HL-60 (cell line): ENCODE measurements at regions not wholly inside any gene's neighbourhood (a gene's known extent, or its start where the extent isn't known, plus 50 kb on each side); places are given as distances from the start of the nearest gene placed in this dataset.
"Not testable (repeated sequence)": the region's sequence is repeated elsewhere in the genome, so short reads cannot be mapped to it uniquely, and the experiment has no call there.

Experiments used
- DNase-seq, 2 experiments: peaks; one replicate each; pipeline ENCODE4 v3.0.0-alpha.2; 2010 to 2020; ENCODE audit warnings: low read depth in 1 of 2, low spot score in 1 of 2
- H3K27ac ChIP-seq: fragments of 250-450 bp; sonication (Bioruptor Pico); replicated peaks from 2 replicates; pipeline ENCODE4 v1.5.1; 2020; ENCODE audit warnings: mild to moderate bottlenecking, moderate library complexity
- H3K27me3 ChIP-seq: fragments of 250-450 bp; sonication (Bioruptor Pico); 2 replicates; pipeline ENCODE4 v1.5.1; 2021; ENCODE audit warnings: mild to moderate bottlenecking, moderate library complexity; ENCODE audit not compliant: insufficient read depth, poor library complexity, severe bottlenecking
- H3K4me3 ChIP-seq: replicated peaks from 2 replicates; pipeline ENCODE4 v1.5.1; 2011; ENCODE audit warnings: mild to moderate bottlenecking, control low read depth, low read length; ENCODE audit not compliant: insufficient read depth
- GABPA ChIP-seq: IDR thresholded peaks from 2 replicates; pipeline ENCODE4 v1.6.1; 2012; ENCODE audit warnings: low read depth
- POLR2AphosphoS5 ChIP-seq: IDR thresholded peaks from 2 replicates; pipeline ENCODE4 v1.6.1; 2012; ENCODE audit warnings: low read depth
- SPI1 ChIP-seq: IDR thresholded peaks from 2 replicates; pipeline ENCODE4 v1.6.1; 2012; ENCODE audit warnings: low read depth, mild to moderate bottlenecking, borderline replicate concordance
- TF ChIP-seq, protein P1 (sequence below): IDR thresholded peaks from 2 replicates; pipeline ENCODE4 v1.6.1; 2012; ENCODE audit warnings: low read depth; ENCODE audit not compliant: insufficient replicate concordance
- TF ChIP-seq, protein P2 (sequence below): IDR thresholded peaks from one replicate; pipeline ENCODE4 v1.5.1; 2011; ENCODE audit warnings: low read length, control low read depth, inconsistent platforms; ENCODE audit not compliant: insufficient read depth

DNA sequence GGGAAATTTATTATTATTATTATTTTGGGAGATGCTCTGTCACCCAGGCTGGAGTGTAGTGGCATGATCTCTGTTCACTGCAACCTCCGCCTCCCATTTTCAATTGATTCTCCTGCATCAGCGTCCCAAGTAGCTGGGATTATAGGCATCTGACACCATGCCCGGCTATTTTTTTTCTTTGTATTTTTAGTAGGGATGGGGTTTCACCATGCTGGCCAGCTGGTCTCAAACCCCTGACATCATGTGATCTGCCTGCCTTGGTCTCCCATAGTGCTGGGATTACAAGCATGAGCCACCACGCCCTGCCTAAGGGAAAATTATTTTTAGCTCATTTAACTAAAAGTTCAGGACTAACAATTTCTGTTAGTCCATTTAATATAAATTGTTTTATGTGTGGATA lies 109.2 kb upstream of the SESTD1 start:
- no peaks in the 10 kb centered on the region for H3K27me3 ChIP-seq
- TF ChIP-seq, protein P1, sequence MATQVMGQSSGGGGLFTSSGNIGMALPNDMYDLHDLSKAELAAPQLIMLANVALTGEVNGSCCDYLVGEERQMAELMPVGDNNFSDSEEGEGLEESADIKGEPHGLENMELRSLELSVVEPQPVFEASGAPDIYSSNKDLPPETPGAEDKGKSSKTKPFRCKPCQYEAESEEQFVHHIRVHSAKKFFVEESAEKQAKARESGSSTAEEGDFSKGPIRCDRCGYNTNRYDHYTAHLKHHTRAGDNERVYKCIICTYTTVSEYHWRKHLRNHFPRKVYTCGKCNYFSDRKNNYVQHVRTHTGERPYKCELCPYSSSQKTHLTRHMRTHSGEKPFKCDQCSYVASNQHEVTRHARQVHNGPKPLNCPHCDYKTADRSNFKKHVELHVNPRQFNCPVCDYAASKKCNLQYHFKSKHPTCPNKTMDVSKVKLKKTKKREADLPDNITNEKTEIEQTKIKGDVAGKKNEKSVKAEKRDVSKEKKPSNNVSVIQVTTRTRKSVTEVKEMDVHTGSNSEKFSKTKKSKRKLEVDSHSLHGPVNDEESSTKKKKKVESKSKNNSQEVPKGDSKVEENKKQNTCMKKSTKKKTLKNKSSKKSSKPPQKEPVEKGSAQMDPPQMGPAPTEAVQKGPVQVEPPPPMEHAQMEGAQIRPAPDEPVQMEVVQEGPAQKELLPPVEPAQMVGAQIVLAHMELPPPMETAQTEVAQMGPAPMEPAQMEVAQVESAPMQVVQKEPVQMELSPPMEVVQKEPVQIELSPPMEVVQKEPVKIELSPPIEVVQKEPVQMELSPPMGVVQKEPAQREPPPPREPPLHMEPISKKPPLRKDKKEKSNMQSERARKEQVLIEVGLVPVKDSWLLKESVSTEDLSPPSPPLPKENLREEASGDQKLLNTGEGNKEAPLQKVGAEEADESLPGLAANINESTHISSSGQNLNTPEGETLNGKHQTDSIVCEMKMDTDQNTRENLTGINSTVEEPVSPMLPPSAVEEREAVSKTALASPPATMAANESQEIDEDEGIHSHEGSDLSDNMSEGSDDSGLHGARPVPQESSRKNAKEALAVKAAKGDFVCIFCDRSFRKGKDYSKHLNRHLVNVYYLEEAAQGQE: no peak
- DNase-seq: no peak
- H3K27ac ChIP-seq: no peak overlapping the region
- H3K4me3 ChIP-seq: no peak overlapping the region

DNA sequence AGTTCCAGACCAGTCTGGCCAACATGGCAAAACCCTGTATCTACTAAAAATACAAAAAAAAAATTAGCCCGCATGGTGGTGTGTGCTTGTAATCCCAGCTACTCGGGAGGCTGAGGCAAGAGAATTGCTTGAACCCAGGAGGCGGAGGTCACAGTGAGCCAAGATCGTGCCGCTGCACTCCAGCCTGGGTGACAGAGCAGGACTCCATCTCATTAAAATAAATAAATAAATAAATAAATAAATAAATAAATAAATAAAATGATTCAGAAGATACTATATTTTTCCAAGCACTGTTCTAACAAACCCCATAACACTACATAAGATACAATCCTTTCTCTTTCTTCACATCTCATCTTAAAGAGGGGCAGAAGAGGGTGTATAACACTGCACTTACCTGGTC lies 100.9 kb upstream of the SESTD1 start:
- DNase-seq, H3K4me3 ChIP-seq, H3K27me3 ChIP-seq, H3K27ac ChIP-seq: not testable (repeated sequence)

DNA sequence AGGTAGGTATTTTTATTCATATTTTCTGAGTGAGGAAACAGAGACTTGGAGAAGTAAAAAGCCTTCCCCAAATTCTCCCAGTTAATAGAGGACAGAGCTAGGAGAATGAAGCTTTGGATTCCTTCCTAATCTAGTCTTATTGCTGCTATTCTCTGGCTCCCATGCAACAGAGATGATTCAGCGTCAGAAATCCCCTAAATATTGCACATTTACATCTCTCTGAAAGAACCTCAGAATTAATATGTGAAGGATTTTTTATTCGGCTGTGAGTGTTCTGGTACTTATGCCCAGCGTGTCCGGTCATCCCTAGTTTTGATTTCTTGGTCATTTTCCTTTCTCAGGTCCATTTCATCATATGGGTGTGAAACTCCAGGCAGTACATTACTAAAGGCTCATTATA lies 91.2 kb upstream of the SESTD1 start:
- no peak for TF ChIP-seq POLR2AphosphoS5
- TF ChIP-seq, protein P2, sequence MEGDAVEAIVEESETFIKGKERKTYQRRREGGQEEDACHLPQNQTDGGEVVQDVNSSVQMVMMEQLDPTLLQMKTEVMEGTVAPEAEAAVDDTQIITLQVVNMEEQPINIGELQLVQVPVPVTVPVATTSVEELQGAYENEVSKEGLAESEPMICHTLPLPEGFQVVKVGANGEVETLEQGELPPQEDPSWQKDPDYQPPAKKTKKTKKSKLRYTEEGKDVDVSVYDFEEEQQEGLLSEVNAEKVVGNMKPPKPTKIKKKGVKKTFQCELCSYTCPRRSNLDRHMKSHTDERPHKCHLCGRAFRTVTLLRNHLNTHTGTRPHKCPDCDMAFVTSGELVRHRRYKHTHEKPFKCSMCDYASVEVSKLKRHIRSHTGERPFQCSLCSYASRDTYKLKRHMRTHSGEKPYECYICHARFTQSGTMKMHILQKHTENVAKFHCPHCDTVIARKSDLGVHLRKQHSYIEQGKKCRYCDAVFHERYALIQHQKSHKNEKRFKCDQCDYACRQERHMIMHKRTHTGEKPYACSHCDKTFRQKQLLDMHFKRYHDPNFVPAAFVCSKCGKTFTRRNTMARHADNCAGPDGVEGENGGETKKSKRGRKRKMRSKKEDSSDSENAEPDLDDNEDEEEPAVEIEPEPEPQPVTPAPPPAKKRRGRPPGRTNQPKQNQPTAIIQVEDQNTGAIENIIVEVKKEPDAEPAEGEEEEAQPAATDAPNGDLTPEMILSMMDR: no peak
- no peak for TF ChIP-seq GABPA
- no peak for TF ChIP-seq SPI1
- TF ChIP-seq, protein P1: no peak
- no peak for DNase-seq
- H3K4me3 ChIP-seq: no peak overlapping the region
- no peaks in the 10 kb centered on the region for H3K27me3 ChIP-seq
- H3K27ac ChIP-seq: no peak overlapping the region

DNA sequence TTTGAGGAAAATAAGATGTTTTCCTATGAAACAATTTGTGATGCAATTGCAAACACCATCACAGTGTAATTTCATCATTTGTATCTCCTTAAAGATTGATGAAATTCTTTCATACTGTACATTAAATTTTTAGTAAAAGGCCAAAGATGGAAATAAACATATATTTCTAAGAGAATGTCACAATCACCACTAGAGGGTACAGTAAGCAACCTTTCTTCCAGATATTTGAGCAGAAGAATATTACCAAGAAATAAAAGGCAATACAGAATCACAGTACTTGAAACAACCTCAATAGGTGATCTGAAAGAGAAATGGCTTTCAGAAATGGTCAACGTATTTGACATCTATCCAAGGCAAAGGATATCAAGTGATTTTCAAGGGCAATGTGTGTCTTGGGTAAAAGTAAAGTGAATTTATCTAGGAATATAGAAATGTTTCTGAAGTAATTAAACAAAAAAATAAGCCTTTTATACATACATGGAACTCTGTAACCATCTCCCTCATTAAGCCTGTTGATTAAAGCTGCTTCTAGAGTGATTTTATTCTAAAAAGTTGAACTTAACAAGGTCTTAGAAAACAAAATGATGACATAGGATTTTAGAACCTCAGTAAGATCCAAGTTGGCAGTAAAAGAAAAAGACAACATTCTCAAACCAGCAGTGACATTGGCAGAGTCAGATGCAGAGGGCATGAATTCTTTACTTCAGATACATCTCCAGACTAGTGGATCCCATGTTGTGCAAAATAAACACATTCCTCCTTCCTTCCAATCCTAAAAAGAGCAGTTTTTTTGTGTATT lies 90.3 kb upstream of the SESTD1 start:
- Histone ChIP-seq H3K27ac (no peak overlapping the region), H3K27me3 (no peaks in the 10 kb centered on the region), H3K4me3 (no peak overlapping the region)
- no peak for DNase-seq
- TF ChIP-seq SPI1: no peak

DNA sequence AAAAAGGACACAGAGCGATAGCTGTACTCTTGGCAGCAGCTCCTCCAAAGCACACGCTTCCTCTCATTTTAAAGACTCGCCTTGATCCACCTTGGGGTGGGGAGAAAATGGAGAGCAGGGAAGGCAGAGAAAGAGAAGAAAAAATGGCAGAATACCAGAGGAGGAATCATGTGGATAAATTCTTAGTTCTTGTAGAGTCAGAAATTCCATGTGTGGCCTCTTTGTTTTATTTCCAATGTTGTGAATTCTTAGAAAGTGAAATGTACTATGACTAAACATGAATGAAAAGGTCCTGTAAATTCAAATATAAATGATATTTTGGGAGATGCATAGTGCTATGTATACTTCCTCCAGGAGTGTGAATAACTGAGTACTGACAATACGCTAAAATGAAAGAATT lies 89.7 kb upstream of the SESTD1 start:
- no peak for DNase-seq
- TF ChIP-seq GABPA (no peak), POLR2AphosphoS5 (no peak), SPI1 (no peak)
- TF ChIP-seq, protein P1: no peak
- TF ChIP-seq, protein P2: no peak
- no peak overlapping the region for H3K27ac ChIP-seq
- H3K27me3 ChIP-seq: no peaks in the 10 kb centered on the region
- no peak overlapping the region for H3K4me3 ChIP-seq
